ENCODE measurements at regions not wholly inside any gene's neighbourhood (a gene's known extent, or its start where the extent isn't known, plus 50 kb on each side); places are given as distances from the start of the nearest gene placed in this dataset.

DNA sequence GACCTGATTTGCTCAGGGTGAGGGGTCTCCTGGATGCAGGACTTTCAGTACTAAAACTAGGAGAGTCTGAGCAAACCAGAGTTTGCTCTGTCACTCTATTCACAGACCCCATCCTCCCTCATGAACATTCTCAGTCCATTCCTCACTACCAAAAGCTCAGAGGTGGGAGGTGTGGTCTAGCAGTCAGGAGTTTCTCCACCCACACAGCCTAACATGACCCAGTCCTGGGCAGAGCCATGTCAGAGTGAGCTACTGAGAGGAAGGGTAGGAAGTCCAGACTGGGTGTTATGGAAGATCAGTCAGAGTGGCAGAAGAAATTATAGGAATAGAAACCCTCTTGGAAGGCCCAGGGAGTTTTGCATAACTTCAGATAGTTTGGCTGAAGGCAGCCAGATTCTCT lies 113.3 kb upstream of the GRAMD2B start:
- in situ Hi-C loops (cut with MboI; ENCODE audit: low sequenced_read_pairs in 4 of 4), result no loop called here
- Histone ChIP-seq H3K4me3 (no peak overlapping the region), H3K9me3 (no peaks in the 10 kb centered on the region), H3K36me3 (no peaks in the 10 kb centered on the region), H3K4me1 (no peaks in the 10 kb centered on the region), H3K27me3 (no peaks in the 10 kb centered on the region), H3K27ac (no peak overlapping the region)
- TF ChIP-seq, protein P1, sequence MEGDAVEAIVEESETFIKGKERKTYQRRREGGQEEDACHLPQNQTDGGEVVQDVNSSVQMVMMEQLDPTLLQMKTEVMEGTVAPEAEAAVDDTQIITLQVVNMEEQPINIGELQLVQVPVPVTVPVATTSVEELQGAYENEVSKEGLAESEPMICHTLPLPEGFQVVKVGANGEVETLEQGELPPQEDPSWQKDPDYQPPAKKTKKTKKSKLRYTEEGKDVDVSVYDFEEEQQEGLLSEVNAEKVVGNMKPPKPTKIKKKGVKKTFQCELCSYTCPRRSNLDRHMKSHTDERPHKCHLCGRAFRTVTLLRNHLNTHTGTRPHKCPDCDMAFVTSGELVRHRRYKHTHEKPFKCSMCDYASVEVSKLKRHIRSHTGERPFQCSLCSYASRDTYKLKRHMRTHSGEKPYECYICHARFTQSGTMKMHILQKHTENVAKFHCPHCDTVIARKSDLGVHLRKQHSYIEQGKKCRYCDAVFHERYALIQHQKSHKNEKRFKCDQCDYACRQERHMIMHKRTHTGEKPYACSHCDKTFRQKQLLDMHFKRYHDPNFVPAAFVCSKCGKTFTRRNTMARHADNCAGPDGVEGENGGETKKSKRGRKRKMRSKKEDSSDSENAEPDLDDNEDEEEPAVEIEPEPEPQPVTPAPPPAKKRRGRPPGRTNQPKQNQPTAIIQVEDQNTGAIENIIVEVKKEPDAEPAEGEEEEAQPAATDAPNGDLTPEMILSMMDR (IDR thresholded peaks at IDR 0.05 in 4 of 5, conservative IDR thresholded peaks at IDR 0.05 in 1 of 5), result no peak
- TF ChIP-seq POLR2A (IDR thresholded peaks at IDR 0.05), result no peak
- no peak for ATAC-seq
- intact Hi-C loops (cut with DNase I; ENCODE audit: low total_unique reads), result no loop called here
- DNase-seq, result no peak

DNA sequence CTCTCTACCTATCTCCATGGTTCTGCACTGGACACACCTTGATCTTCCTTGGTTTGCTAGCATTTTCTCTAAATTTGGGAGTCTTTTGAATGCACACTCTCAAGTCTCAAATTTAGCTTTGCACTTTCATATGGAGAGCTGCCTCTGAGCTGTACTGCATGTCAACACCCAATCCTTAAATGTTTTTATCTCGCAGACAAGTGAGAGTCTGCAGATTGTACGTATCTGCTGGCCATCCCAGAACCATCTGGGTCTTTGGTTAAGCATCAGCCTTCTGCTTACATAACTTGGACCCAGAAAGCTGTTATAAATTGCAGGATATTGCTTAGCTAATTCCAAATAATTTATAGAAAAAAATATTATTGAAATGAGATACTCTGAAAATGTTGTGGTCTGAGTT lies 111.4 kb upstream of the GRAMD2B start:
- no peak overlapping the region for H3K27ac ChIP-seq
- TF ChIP-seq POLR2A (IDR thresholded peaks at IDR 0.05), result no peak
- TF ChIP-seq, protein P1 (IDR thresholded peaks at IDR 0.05 in 4 of 5, conservative IDR thresholded peaks at IDR 0.05 in 1 of 5), result no peak
- intact Hi-C loops (cut with DNase I; ENCODE audit: low total_unique reads) (no loop called here), in situ Hi-C loops (cut with MboI; ENCODE audit: low sequenced_read_pairs in 4 of 4) (no loop called here)
- no peak for DNase-seq
- H3K27me3 ChIP-seq, result no peaks in the 10 kb centered on the region
- H3K4me3 ChIP-seq, result no peak overlapping the region
- H3K36me3 ChIP-seq, result no peaks in the 10 kb centered on the region
- no peaks in the 10 kb centered on the region for H3K9me3 ChIP-seq
- no peak for ATAC-seq
- H3K4me1 ChIP-seq, result no peaks in the 10 kb centered on the region

DNA sequence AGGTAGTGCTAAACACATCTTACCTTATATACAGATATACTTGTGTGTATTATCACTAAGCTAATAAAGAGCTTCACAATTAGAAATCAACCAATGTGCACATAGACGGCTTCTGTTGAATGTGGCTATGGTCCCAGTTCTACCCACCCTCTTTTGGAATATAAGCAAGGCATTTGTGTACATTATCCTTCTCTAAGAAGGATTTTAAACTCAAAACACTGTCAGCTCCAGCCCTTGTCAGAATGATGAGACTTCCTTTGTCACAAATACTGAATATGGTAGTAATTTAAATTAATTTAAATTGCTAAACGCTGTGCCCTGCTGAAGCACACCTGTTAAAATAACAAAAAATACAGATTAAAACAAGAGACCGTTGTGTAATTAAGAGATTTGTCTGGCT lies 107.9 kb upstream of the GRAMD2B start:
- intact Hi-C loops (cut with DNase I; ENCODE audit: low total_unique reads), result no loop called here
- no peaks in the 10 kb centered on the region for H3K9me3 ChIP-seq
- no peak overlapping the region for H3K4me3 ChIP-seq
- DNase-seq (no peak), ATAC-seq (no peak)
- no peaks in the 10 kb centered on the region for H3K36me3 ChIP-seq
- no peak for TF ChIP-seq POLR2A (IDR thresholded peaks at IDR 0.05)
- TF ChIP-seq, protein P1 (IDR thresholded peaks at IDR 0.05 in 4 of 5, conservative IDR thresholded peaks at IDR 0.05 in 1 of 5), result no peak
- H3K27me3 ChIP-seq, result no peaks in the 10 kb centered on the region
- in situ Hi-C loops (cut with MboI; ENCODE audit: low sequenced_read_pairs in 4 of 4), result no loop called here
- H3K27ac ChIP-seq, result no peak overlapping the region
- H3K4me1 ChIP-seq, result no peaks in the 10 kb centered on the region

DNA sequence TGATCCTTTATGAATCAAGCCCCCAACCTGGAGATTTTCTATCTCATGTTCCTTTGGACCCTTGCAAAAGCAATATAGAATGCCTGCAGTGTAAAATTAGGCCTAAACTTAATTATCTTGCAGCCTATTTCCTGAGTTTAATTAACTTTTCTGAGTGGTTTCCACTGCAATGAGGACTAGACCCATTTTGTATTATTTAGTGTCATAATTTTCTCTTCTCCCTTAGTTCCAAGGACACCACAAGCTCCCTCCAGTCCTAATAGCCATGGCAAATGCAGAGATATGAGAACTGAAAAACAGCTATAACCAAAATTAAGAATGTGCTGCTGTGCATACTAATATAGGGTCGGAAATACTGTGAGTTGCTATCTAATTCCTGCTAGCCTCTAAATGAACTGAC lies 90.9 kb upstream of the GRAMD2B start:
- no peaks in the 10 kb centered on the region for H3K9me3 ChIP-seq
- no peaks in the 10 kb centered on the region for H3K36me3 ChIP-seq
- H3K4me3 ChIP-seq, result no peak overlapping the region
- H3K27me3 ChIP-seq, result no peaks in the 10 kb centered on the region
- H3K27ac ChIP-seq, result no peak overlapping the region
- intact Hi-C loops (cut with DNase I; ENCODE audit: low total_unique reads) (no loop called here), in situ Hi-C loops (cut with MboI; ENCODE audit: low sequenced_read_pairs in 4 of 4) (no loop called here)
- TF ChIP-seq, protein P1 (IDR thresholded peaks at IDR 0.05 in 4 of 5, conservative IDR thresholded peaks at IDR 0.05 in 1 of 5), result no peak
- TF ChIP-seq POLR2A (IDR thresholded peaks at IDR 0.05), result no peak
- DNase-seq (no peak), ATAC-seq (no peak)
- no peaks in the 10 kb centered on the region for H3K4me1 ChIP-seq

DNA sequence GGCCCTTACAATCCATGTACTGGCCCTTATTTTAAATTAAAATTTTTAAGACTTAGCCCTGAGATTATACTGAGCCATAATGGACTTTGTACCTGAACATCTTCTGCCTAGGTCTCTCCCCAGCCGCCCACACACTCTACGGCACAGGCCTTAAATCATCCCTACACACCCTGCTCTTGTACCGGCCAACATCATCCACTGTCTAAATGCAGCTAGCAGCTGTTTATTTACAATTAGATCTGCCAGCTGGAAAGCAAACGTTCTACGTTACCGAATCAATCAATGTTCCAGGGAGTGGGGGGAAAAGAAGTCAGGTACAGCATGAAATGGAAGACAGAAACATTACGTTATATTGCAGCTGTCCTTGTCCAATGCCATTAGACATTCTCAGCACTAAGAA lies 88.4 kb upstream of the GRAMD2B start:
- in situ Hi-C loops (cut with MboI; ENCODE audit: low sequenced_read_pairs in 4 of 4), result no loop called here
- ATAC-seq, result no peak

More for the DNA sequence above, 88.4 kb upstream of the GRAMD2B start:
- no peak overlapping the region for H3K4me3 ChIP-seq
- no peak for DNase-seq
- no peaks in the 10 kb centered on the region for H3K27me3 ChIP-seq
- no peaks in the 10 kb centered on the region for H3K4me1 ChIP-seq
- no peaks in the 10 kb centered on the region for H3K9me3 ChIP-seq
- no peak overlapping the region for H3K27ac ChIP-seq
- intact Hi-C loops (cut with DNase I; ENCODE audit: low total_unique reads), result no loop called here
- TF ChIP-seq, protein P1 (IDR thresholded peaks at IDR 0.05 in 4 of 5, conservative IDR thresholded peaks at IDR 0.05 in 1 of 5), result no peak
- no peak for TF ChIP-seq POLR2A (IDR thresholded peaks at IDR 0.05)
- H3K36me3 ChIP-seq, result no peaks in the 10 kb centered on the region

Data from gastrocnemius medialis (tissue), 4 donors.